ENCODE measurements at regions not wholly inside any gene's neighbourhood (a gene's known extent, or its start where the extent isn't known, plus 50 kb on each side); places are given as distances from the start of the nearest gene placed in this dataset.
"Not testable (repeated sequence)": the region's sequence is repeated elsewhere in the genome, so short reads cannot be mapped to it uniquely, and the experiment has no call there.

DNA sequence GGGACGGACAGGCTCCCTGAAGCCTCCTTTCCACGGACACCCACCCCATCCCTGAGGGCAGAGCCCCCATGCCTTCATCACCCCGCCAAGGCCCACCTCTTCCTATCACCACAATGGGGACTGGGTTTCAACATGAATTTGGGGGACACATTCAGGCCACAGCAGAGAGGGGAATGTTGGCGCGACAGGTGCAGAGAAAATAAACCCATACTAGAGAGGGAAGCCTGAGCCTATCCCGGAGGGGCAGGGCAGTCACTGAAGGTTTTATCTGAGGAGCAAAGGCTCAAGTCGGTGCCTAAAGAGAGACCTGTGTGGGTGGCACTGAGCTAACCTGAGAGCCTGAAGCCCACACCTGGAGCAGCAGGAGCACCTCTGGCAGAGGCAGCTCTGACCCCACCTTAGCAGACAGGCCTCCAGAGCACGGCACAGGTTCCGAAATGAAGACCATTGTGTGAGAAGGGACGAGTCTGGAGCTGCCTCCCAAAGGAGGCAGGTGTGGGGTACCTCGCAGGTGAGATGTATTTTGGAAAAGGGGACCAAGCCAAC is 180.6 kb upstream of the PDE10A start:
- no peak for DNase-seq

DNA sequence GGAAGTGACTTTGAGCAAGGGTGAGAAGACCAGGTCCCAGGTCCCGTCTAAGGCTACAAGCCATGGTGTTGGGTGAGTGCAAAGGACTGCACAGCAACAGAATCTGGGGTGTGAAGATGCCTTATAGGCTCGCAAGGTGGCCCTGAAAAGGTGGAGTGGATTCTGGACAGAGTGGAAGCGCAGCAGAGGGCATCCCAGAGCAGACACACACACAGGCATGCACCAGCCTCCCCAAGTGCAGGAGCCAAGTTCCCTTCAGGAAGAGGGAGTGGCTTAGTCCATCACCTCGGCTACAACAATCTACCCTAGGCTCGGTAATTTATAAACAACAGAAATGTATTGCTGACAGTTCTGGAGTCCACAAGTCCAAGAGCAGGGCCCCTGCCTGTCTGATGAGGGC is 180.1 kb upstream of the PDE10A start:
- no peak for DNase-seq

DNA sequence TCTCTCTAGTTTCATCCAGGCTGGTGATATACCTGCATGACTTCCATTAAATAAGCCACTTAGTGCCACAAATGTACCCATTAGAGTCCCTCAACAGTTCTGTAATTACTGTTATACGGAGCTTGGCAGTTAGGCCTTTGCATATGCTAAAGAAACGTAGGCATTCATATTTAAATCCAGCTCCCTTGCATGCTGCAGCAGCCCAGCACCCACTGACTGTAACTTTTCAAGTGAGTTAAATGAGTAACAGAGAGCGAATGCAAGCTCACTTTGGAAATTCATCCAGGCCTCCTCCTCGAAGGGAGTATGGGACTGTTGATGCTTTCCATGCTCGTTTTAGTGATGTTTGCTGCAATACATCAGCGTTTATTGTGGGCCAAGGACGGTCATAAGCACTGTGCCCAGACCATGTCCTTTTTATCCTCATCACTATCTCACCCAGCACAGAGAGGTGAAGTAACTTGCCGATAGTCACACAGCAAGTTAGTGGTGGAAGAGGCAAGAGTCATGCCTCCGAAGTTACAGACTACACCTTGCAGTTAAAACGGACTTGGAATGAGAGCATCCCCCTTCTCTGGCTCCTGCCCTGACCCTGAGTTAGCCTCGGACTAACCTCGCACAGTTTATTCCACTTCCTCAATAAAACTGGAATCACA is 179.4 kb upstream of the PDE10A start:
- DNase-seq = no peak

DNA sequence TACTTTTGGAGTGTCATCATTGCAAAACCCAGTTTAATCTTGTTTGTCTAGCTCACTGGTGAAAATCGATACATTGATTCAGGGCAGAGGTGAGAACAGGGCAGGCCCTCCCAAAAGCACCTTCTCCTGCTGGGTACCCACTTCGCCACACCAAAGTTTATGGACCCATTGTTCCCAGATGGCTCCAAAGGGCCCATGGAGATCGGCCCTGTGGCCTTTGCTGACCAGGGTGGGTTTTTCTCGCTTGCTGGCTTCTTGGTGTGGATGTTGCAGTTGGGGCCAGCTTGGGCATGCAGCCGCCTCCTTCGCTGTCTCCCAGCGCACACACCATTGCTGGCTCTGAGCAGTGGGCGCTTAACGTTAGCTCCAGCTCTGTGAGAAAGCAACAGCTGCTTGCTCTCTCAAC is 178.1 kb upstream of the PDE10A start:
- DNase-seq = no peak

DNA sequence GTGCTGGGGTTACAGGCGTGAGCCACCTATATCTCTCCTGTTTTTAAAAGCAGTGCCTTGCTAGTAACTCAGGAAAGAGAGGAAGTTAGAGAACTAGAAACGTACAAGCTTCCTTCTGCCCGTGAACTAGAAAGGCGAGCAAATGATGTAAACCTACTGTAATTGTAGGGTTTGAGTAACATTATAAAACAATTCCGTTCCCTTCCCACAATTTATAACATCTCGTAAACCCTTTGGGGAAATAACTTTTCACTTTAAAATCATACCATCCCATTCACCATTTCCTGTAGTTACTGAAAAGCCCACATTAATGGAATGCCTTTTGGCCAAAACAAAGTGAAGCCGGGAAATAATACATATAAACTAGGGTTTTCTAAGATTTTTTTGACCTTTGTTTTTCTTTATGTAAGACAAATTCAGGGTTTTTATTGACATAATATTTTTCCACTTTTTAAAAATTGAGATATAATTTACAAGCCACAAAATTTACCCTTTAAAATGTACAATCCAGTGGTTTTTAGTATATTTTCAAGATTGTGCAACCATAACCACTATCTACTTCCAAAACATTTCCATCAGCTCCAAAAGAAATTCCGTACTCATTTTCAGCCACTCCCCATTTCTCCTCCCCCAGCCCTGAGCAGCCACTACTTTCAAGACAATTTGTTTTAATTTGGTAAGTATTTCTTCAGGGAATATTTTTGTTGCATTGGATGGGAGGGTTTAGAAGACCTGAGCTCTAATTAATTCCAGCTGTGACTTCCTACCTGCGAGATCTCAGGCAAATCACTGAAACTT is 175.1 kb upstream of the PDE10A start:
- no peak for DNase-seq

DNA sequence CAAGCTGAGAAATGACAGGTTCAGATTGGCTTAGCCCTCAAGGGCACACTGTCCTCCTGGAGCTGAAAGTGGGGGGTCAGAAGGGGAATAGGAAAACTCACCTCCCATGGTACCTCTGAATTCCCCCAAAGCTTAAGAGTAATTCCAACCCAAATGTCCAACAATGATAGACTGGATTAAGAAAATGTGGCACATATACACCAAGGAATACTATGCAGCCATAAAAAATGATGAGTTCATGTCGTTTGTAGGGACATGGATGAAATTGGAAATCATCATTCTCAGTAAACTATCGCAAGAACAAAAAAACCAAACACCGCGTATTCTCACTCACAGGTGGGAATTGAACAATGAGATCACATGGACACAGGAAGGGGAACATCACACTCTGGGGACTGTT is 173.6 kb upstream of the PDE10A start:
- not testable (repeated sequence) for DNase-seq

DNA sequence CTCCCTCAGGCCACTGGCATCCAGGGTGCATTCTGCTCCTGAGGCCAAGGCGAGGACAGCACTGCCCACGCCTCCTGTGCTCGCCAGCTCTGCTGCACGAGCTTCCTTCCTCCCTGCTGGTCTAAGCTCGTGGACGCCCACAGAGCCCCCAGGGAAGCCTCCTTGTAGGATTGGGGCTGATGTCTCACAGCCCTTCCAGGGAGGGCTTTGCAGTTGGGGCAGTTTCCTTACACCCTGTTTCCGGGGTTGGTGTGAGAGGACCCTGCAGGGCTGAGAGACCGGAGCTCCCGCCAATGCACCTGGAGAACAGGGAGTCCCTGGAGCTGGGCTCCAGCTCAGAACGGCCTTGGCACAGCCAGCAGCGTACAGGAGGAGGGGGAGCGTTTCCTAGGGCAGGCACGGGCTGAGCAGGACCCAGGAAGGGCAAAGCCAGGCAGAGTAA is 172.4 kb upstream of the PDE10A start:
- DNase-seq = no peak

DNA sequence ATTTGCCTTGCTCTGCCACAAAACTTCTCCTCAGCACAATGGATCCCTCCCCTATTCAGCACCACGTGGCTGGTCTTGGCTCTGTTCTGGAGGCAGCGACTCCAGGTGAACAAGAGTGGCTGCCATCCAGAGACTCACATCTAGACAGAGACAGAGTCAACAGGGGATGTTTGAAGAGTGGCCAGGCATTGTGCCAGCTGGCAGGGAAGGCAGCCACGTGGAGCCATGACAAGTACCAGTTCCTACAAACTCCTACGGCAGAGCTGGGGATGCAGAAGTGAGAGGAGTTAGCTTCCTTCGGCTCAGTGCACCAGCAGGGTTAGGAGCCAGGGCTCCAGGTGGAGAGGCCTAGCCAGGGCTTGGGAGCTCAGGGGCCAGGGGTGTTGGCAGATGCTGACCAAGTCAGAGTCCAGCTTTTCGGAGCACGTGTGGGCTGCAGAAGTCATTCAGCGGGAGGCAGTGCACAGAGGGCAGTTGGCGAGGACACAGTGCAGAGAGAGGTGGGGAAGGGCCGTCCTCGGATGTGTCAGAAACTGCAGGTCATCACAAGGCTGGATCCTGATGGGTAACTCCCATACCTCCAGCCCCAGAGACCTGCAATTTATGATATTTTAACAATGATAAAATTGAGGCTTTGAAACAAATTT is 171.7 kb upstream of the PDE10A start:
- no peak for DNase-seq

DNA sequence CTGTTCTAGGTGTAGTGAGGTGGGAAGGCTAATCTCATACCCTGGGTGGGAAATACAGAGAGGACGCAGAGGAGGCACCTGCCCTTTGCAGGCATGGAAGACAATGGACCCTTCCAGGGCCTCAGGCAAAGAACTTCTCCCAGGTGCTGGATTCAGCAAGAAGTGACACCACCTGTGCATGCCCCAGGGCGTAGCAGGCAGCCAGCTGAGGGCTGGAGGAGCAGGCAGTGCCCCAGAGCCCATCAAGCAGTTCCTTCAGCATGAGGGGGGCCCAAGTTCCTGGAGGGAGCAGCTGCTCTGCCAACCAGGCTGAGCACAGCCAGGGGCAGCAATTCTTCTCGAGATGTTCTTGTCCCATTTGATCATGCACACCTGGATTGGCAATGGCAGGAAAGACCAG is 170.3 kb upstream of the PDE10A start:
- no peak for DNase-seq

DNA sequence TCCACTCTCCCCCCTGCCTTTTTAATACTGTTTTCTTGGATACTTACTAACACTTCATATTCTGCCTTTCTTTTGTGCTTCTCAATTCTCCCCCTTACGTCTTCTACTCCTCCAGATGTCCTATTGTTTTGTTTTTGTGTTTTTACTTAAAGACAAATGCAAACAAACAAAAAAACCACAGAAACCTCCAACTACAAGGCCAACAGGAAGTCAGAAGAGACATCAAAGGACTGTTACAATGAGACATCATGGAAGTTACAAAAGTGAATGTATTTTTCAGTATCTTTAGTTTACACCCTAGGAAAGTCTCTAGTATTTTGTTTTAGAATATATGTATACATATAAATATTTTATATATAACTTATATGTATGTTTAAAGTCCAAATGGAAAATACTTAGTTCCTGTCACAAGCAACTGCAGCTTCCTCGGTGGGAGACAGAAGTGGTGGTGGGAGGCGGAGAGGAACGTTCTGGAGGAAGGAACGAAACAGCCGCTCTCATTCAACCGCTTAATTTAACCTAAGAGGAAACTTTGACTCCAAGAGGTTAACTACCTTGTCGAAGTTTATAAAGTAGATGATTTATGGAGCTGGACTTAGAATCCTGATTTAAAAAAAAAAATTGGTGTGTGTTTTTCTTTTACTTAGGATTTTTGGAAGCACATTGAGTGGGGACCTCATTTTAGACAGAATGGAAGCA is 168.9 kb upstream of the PDE10A start:
- DNase-seq = no peak

DNA sequence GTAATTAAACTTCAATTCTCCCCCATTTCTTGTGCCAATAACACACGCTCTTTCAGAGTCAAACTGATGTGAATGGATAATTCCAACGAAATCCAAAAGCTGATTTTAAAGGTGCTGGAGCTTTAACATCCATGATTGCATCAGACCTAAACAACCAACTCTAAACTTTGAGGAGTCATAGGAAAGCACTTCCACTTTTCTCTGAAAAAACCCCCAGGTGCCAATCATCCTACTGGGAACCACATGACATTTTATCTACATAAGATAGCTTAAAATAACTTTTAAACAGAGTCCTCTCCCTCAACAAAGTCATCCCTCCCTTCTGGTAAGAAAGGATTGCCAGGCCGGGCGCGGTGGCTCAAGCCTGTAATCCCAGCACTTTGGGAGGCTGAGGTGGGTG is 167.7 kb upstream of the PDE10A start:
- DNase-seq = no peak

DNA sequence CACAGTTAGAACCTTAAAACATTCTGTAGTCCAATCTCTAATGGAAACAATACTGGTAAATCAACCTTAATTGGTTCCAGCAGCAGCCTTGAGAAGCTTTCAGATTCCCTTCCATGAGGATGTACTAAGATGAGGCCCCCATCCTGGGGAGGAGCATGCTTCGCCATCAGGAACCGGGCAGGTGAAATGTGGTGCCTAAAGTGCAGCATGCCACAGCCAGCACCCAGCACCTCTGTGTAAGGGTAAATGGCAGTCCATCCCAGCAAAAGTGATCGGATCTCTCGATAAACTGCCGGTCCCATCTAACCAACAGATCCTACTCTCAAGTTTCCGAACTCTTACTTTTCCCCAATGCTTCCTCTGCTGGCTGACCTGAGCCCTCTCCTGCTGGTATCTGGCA is 166.3 kb upstream of the PDE10A start:
- DNase-seq = no peak

DNA sequence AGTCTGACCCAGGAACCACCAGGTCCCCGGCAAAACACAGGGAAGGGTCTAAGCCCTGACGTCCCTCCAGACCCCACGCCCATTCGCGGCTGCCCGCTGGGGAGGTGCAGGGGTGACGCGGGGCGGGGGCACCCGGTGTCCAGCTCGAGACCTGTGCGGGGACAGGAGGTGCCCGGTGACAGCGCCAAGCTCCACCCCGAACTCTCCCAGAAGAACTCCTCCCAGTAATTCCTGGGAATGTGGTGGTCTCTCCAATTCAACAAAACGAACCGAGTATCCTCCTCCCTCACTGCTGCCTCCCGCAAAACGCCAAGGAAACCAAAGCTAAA is 164.1 kb upstream of the PDE10A start:
- DNase-seq = no peak

DNA sequence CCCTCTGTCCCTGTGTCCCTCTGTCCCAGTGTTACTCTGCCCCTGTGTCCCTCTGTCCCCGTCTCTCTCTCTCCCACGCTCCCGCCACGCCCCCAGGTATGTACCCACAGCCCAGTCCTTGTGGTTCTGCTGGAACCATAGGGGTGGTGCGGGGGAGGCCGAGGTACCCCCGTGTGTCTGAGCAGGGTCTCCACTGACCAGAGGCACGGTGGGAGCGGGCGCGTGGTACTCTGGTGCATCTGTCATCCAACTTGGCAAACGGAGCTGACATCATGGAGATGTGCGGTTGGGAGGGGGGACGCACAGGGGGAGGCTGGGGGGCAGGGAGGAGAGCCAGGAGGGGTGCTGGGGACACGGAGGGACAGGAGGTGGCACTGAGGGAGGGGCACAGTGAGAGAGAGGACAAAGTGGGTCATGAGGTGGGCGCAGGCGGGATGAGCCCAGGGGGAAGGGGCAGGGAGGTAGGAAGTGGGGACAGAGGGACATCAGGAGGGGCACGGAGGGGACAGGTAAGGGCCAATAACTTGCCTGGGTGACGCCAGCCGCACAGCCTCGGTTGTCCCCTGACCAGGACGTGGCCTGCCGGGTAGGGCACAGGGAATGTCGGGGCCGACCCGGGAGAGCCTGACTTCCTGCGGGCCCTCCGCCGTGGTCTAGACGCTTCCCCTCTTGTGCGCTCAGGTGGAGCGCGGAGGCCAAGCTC is 163.6 kb upstream of the PDE10A start:
- no peak for DNase-seq

DNA sequence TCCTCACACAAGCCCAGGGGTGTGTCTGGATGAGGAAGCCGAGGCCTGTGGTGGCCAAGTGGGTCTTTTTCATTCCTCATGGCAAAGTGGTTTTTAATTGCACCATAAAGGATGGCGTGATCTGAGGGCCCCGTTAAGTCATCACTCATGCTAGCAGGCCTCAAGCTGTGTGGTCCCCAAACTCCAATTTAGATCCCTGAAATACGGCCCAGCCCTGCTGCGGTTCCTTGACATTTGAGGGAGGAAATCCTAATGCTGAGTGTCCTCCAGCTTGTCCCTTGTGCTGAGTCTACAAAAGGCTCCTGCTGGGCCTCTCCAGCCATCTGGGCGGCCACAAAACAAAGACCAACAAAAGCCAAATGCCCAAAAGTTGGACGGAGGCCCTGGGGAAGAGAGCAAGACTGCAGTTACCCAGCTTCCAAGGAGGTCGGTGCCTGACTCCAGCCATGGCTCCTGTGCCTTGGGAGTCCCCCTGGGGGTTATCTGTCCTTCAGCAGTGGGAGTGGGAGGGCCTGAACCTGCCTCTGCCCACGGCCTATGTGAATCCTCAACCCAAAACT is 162.3 kb upstream of the PDE10A start:
- DNase-seq = no peak

DNA sequence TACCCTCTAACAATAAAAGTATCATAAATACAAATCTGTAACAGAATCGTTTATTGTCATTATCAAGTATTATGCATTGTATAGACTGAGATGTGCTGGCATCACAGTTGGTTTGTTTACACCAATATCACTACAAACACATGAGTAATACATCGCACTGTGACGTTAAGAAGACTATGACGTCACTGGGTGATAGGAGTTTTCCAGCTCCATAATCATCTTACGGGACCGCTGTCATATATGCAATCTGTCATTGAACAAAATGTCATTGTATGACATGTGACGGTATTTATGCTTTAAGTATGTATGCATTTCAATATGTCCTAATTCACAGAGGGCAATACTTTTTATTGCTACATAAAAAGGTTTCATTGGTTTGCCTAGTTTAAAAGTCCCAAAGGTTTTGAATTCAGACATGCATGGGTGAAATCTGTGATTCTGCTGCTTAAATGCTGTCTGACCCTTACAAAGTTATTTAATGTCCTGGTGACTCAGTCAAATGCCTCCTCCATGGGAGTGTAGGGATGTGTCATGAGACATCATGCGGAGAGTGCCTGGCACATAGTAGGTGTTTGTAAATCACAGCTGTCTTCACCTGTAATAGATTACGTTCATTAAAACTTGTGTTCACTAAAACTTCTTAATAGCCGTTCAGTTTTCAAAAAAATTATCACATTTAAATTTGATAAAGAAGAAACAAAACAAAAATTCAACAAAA is 160.7 kb upstream of the PDE10A start:
- no peak for DNase-seq

DNA sequence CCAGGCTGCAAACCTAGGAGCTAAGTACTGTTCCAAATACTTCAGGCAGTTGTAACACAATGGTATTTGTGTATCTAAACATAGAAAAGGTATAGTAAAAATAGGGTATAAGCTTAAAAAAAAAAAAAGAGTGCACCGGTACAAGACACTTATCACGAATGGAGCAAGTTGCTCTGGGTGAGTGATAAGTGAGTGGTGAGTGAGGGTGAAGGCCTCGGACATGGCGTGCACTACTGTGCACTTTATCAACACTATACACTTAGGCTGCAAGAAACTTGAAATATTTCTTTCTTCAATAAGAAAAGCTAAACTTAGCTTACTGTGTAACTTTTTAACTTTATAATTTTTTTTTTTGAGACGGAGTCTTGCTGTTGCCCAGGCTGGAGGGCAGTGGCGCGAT is 159.5 kb upstream of the PDE10A start:
- no peak for DNase-seq

DNA sequence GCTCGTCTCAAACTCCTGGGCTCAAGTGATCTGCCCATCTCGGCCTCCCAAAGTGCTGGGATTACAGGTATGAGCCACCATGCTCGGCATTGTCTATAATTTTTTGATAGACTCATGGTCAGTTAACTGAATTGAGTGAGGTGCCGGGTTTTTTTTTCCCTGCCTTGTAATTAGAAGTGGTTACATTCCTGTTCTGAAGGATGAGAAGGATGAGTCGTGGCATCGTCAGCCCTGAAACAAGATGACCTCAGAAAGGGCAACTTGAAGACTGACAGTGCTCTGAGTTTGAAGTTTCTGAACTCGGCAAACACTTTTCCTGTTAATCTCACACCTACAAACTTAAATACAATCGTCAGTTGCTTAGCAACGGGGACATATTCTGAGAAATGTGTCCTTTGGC is 158.7 kb upstream of the PDE10A start:
- DNase-seq = no peak

DNA sequence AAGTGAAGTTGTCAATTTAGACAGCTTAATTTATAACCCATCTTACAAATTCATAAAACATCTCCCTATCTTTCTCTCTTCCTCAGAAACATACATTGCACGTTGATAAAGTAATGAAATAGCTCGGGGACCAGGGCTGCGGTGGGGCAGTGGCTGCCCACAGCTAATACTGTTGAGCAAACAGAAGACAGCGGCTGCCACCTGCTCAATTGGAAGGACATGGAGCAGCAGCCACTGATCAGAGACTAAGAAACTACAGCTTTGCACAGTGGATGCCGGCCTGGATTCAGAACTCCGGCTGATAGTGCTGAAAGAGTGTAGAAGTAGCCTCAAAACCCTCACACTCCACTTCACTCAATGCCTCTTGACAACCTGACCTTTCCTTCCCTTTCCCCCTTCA is 157.9 kb upstream of the PDE10A start:
- DNase-seq = no peak

DNA sequence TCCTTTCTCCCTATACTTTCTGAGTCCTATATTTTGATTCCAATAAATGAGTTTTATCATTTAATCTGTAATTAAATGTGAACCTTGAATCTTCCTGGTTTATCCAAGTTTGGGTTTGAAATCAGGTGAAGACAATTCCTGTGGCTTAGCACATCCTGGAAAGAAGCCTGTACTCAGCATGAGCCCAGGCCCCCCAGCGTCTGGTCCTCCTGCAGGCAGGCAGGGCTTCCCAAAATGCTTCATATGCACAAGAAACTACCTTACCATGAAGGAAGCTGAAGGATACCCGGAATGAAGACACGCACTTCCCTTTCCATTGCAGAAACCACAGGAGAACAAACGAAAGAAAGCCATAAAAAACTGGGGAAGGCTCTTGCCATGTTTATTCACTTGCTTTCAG is 157.4 kb upstream of the PDE10A start:
- DNase-seq = no peak

DNA sequence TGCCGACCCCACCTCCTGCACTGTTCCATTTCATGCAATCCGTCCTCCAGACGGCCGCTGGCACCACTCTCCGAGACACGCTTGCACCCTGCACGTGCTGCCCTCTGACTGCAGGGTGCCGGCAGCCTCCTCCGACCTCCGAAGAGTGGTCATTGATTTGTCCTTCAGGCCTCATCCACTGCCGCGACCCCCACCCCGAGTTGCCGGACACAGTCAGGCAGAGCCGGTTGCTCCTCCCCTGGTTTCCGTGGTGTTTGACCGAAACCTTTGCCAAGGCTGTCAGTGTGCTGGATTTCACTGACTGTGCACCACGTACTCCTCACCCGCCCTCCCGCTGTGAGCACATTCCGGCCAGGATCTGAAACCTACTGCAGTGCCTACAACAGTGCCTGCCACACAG is 156.4 kb upstream of the PDE10A start:
- DNase-seq = no peak

DNA sequence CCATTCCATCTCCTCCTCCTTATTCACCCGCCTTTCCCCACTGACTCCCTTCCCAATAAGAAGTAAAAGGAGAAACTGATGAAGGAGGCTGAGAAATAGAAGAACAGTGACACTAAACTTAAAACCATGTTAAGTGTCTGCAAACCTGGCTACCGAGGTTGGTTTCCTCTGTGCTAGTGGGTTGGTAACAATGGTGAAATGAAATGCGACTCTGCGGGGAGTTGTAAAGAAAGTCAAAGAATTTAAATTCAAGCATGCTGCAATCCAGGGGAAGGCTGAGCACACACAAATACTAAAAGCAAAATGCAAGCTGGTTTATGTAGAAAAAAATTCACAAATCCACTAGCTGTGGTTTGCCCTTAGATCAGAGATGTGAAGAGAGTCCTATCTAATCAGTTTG is 155.2 kb upstream of the PDE10A start:
- DNase-seq = no peak

All from NCI-H1436 (cell line).